ENCODE measurements at regions not wholly inside any gene's neighbourhood (a gene's known extent, or its start where the extent isn't known, plus 50 kb on each side); places are given as distances from the start of the nearest gene placed in this dataset.
"Not testable (repeated sequence)": the region's sequence is repeated elsewhere in the genome, so short reads cannot be mapped to it uniquely, and the experiment has no call there.

DNA sequence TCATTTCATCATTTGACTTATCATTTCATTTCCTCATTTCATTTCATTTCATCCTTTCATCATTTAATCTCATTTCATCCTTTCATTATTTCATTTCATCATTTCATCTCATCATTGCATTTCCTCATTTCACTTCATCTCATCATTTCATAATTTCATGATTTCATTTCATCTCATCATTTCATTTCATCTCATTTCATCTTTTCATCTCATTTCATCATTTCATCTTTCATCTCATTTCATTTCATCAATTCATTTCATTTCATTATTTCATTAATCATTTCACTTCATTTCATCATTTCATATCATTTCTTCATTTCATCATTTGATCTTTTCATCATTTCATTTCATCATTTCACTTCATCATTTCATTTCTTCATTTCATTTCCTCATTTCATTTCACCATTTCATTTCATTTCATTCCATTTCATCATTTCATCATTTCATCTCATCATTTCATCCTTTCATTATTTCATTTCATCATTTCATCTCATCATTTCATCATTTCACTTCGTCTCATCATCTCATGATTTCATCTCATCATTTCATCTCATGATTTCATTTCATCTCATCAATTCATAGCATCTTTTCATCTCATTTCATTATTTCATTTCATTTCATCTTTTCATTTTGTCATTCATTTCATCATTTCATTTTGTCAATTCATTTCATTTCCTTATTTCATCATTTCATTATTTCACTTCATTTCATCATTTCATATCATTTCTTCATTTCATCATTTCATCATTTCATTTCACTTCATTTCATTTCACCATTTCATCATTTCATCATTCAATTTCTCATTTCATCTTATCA lies 131.1 kb downstream of the ZNF92 start:
- TF ChIP-seq HDGF (IDR thresholded peaks at IDR 0.05) (0 out of 2 replicates have a peak, but pooled peaks have one; percentile 31), NFRKB (IDR thresholded peaks at IDR 0.05; ENCODE audit: low read depth) (0 out of 2 replicates have a peak, but pooled peaks have one; percentile 45), TAL1 (IDR thresholded peaks at IDR 0.05) (peak; percentile 12; the same call in 1 of the 2 replicates), MYBL2 (IDR thresholded peaks at IDR 0.05; ENCODE audit: low read depth) (peak; percentile 15; the same call in 1 of the 2 replicates), EP400 (IDR thresholded peaks at IDR 0.05) (0 out of 2 replicates have a peak, but pooled peaks have one; percentile 7), CEBPG (tag; conservative IDR thresholded peaks at IDR 0.05 in 1 of 2, IDR thresholded peaks at IDR 0.05 in 1 of 2) (peak; percentile 59 to 90), PHF20 (IDR thresholded peaks at IDR 0.05; ENCODE audit: partially characterized antibody) (peak; percentile 38), ZNF24 (IDR thresholded peaks at IDR 0.05) (peak; percentile 91), TRIM24 (IDR thresholded peaks at IDR 0.05) (peak; percentile 85 to 88), ARNT (IDR thresholded peaks at IDR 0.05) (0 out of 4 replicates have a peak, but pooled peaks of 1 of the 2 experiments have one; percentile 33), CEBPB (tag; IDR thresholded peaks at IDR 0.05) (peak; percentile 88)
- not testable (repeated sequence) for FAIRE-seq; H3K4me3 ChIP-seq; TF ChIP-seq MYBL2 (CRISPR knock-in tag; IDR thresholded peaks at IDR 0.05; ENCODE audit: borderline replicate concordance); CEBPG (CRISPR knock-in tag; IDR thresholded peaks at IDR 0.05)
- TF ChIP-seq, protein P1, sequence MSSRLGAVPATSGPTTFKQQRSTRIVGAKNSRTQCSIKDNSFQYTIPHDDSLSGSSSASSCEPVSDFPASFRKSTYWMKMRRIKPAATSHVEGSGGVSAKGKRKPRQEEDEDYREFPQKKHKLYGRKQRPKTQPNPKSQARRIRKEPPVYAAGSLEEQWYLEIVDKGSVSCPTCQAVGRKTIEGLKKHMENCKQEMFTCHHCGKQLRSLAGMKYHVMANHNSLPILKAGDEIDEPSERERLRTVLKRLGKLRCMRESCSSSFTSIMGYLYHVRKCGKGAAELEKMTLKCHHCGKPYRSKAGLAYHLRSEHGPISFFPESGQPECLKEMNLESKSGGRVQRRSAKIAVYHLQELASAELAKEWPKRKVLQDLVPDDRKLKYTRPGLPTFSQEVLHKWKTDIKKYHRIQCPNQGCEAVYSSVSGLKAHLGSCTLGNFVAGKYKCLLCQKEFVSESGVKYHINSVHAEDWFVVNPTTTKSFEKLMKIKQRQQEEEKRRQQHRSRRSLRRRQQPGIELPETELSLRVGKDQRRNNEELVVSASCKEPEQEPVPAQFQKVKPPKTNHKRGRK (tag; IDR thresholded peaks at IDR 0.05), result peak; percentile 68
- TF ChIP-seq, protein P2, sequence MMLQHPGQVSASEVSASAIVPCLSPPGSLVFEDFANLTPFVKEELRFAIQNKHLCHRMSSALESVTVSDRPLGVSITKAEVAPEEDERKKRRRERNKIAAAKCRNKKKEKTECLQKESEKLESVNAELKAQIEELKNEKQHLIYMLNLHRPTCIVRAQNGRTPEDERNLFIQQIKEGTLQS (IDR thresholded peaks at IDR 0.05), result peak; percentile 81
- TF ChIP-seq, protein P2 (CRISPR knock-in tag; conservative IDR thresholded peaks at IDR 0.05), result not testable (repeated sequence)

More for the DNA sequence above, 131.1 kb downstream of the ZNF92 start:
- H4K20me1 ChIP-seq (replicated peaks; ENCODE audit: control insufficient read depth, insufficient read depth, low read length); ATAC-seq; H3K9me1 ChIP-seq (ENCODE audit: control insufficient read depth, insufficient read depth, low read length); H3K9me3 ChIP-seq (replicated peaks; ENCODE audit: control insufficient read depth, insufficient read depth, low read depth, low read length); H3K79me2 ChIP-seq (ENCODE audit: control insufficient read depth, insufficient read depth, low read length); DNase-seq (ENCODE audit: extremely low read depth in 1 of 4, low spot score in 3 of 4); in situ Hi-C loops (cut with MboI); H2AFZ ChIP-seq (ENCODE audit: low read depth, low read length); H3K9ac ChIP-seq (ENCODE audit: insufficient read depth in 1 of 2, low read depth in 2 of 2, low read length in 2 of 2); H3K27me3 ChIP-seq (ENCODE audit: control insufficient read depth in 2 of 2, insufficient read depth in 2 of 2, low read length in 2 of 2); BruUV-seq (replicated peaks); H3K36me3 ChIP-seq (ENCODE audit: control insufficient read depth, insufficient read depth, low read length); H3K27ac ChIP-seq (ENCODE audit: extremely low read depth, low read depth, low read length); POLR2A ChIA-PET; intact Hi-C loops (cut with micrococcal nuclease); H3K4me2 ChIP-seq (ENCODE audit: insufficient read depth, low read length): not testable (repeated sequence)
- peaks cover 0 to 14% of the 10 kb centered on the region in 2 experiments; a peak in 2 of 5 replicates for H3K4me1 ChIP-seq (replicated peaks in 1 of 2; ENCODE audit: control insufficient read depth in 2 of 2, insufficient read depth in 2 of 2, low read length in 2 of 2)
- CTCF ChIA-PET (ENCODE audit: low intra/inter-chr PET ratio), result interaction anchor here (0.7 kb wide), 1 partner anchor 136 kb away, joined by 5 read pairs; no protein-coding TSS in a partner anchor
- 21% methylated on average over 1 of the region's 1 CpG for WGBS (ENCODE audit: insufficient coverage, low coverage, missing lambda C conversion rate)

Measured in K562 (cell line).